Transverse colon (tissue), 3 donors: ENCODE measurements at regions not wholly inside any gene's neighbourhood (a gene's known extent, or its start where the extent isn't known, plus 50 kb on each side); places are given as distances from the start of the nearest gene placed in this dataset.

Source experiments
- EP300 ChIP-seq: sonication (generic); formaldehyde crosslinking; IDR thresholded peaks from one replicate; pipeline ENCODE4 v1.6.1; 2017; ENCODE audit warnings: antibody characterized with exemption, low read depth
- TF ChIP-seq, protein P1 (sequence below), 5 experiments: fragments of 200-600 bp in 3 of 5; fragments of 450-650 bp in 2 of 5; sonication (generic) in 3 of 5; IDR thresholded peaks; 1 replicate in 2 of 5; 2 replicates in 3 of 5; pipeline ENCODE4 v1.5.1; 2016 to 2017; ENCODE audit warnings: antibody characterized with exemption in 5 of 5, inconsistent platforms in 3 of 5, mild to moderate bottlenecking in 2 of 5, moderate library complexity in 1 of 5

DNA sequence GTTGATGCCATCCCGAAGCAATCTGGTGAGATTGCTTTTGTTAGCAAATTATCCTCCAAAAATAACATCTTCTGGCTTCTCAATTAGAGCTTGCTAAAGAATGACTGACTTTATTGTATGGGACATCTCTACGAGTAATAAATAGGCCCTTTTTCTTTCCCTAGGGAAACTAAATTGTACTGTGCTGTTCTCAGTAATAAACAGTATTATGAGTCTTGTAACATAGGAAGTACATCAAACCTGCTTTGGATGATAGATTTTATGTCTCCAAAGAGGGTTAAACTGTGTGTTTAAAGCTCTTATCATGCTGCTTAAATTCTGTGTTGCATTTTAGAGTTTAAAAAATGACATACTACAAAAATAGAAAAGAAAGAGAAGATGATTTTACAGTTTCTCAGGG is 153.4 kb upstream of the THRB start:
- TF ChIP-seq, protein P1, sequence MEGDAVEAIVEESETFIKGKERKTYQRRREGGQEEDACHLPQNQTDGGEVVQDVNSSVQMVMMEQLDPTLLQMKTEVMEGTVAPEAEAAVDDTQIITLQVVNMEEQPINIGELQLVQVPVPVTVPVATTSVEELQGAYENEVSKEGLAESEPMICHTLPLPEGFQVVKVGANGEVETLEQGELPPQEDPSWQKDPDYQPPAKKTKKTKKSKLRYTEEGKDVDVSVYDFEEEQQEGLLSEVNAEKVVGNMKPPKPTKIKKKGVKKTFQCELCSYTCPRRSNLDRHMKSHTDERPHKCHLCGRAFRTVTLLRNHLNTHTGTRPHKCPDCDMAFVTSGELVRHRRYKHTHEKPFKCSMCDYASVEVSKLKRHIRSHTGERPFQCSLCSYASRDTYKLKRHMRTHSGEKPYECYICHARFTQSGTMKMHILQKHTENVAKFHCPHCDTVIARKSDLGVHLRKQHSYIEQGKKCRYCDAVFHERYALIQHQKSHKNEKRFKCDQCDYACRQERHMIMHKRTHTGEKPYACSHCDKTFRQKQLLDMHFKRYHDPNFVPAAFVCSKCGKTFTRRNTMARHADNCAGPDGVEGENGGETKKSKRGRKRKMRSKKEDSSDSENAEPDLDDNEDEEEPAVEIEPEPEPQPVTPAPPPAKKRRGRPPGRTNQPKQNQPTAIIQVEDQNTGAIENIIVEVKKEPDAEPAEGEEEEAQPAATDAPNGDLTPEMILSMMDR (IDR thresholded peaks at IDR 0.05) = no peak
- TF ChIP-seq EP300 = no peak
